HCT116 (cell line): ENCODE measurements at regions not wholly inside any gene's neighbourhood (a gene's known extent, or its start where the extent isn't known, plus 50 kb on each side); places are given as distances from the start of the nearest gene placed in this dataset.

ENCODE experiments used
- ATAC-seq: fragments of 200-7000 bp; cut with Tn5 transposase; 2 replicates; pipeline ENCODE4 v1.9.1; 2020; ENCODE audit warnings: mild to moderate bottlenecking, moderate library complexity
- BruUV-seq: library from RNA; stranded (reverse); fragments of 400-500 nt; replicated peaks from 2 replicates; lab custom pipeline; 2021; lab: Mats Ljungman, UMichigan
- CTCF ChIA-PET: fragments of 300-600 bp; sonication (Branson Sonifier 250); formaldehyde crosslinking; loops from one replicate; lab custom pipeline; 2021; ENCODE audit warnings: antibody characterized with exemption; lab: Charles Lee
- POLR2A ChIA-PET: fragments of 300-600, 350-600 bp; sonication (Branson Sonifier 250); formaldehyde crosslinking; loops from one replicate; lab custom pipeline; 2021; ENCODE audit warnings: antibody characterized with exemption; lab: Charles Lee
- RAD21 ChIA-PET, 2 experiments: fragments of 300-600 bp; sonication (Branson Sonifier 250); formaldehyde crosslinking; loops; one replicate each; lab custom pipeline; 2023; ENCODE audit warnings: low total read pairs in 2 of 2; ENCODE audit not compliant: uncharacterized antibody in 2 of 2, unreplicated experiment in 2 of 2, low non-redundant PET in 1 of 2; lab: Charles Lee
- DNase-seq: peaks from one replicate; pipeline ENCODE4 v3.0.0-alpha.2; 2010; ENCODE audit warnings: low read depth, low spot score
- H2AFZ ChIP-seq: fragments of 200-600 bp; shearing (Covaris generic), sonication (generic); 2 replicates; pipeline ENCODE4 v1.6.1; 2017; ENCODE audit warnings: low read depth, mixed run types, mixed read lengths, antibody characterized with exemption, low read length; ENCODE audit not compliant: poor library complexity, severe bottlenecking
- H3K27ac ChIP-seq: 2 replicates; pipeline ENCODE4 v1.5.1; 2012; ENCODE audit warnings: low read depth, low read length
- H3K27me3 ChIP-seq: fragments of 200-600 bp; sonication (generic); 2 replicates; pipeline ENCODE4 v1.6.1; 2016; ENCODE audit warnings: mixed run types, low read length, mixed read lengths; ENCODE audit not compliant: insufficient read depth
- H3K36me3 ChIP-seq, 2 experiments: fragments of 200-500 bp in 1 of 2; fragments of 200-600 bp in 1 of 2; sonication (Bioruptor generic) in 1 of 2; sonication (generic) in 1 of 2; 2 replicates each; pipeline versions ENCODE4 v1.5.1 to v1.6.1; 2014 to 2016; ENCODE audit warnings: low read length in 2 of 2, inconsistent platforms in 1 of 2, mixed read lengths in 1 of 2, mixed run types in 1 of 2; ENCODE audit not compliant: insufficient read depth in 2 of 2, control insufficient read depth in 1 of 2
- H3K4me1 ChIP-seq, 2 experiments: fragments of 200-600 bp in 1 of 2; sonication (generic) in 1 of 2; 2 replicates each; pipeline versions ENCODE4 v1.5.1 to v1.6.1; 2012 to 2017; ENCODE audit warnings: low read length in 2 of 2, inconsistent platforms in 1 of 2, mild to moderate bottlenecking in 1 of 2, mixed read lengths in 1 of 2, mixed run types in 1 of 2, moderate library complexity in 1 of 2; ENCODE audit not compliant: insufficient read depth in 2 of 2, control insufficient read depth in 1 of 2
- H3K4me2 ChIP-seq: fragments of 200-600 bp; sonication (generic); 2 replicates; pipeline ENCODE4 v1.6.1; 2017; ENCODE audit warnings: mixed run types, low read length, mixed read lengths
- H3K4me3 ChIP-seq, 2 experiments: fragments of 200-600 bp in 1 of 2; sonication (generic) in 1 of 2; replicated peaks in 1 of 2; 2 replicates each; pipeline ENCODE4 v1.5.1; 2011 to 2016; ENCODE audit warnings: low read length in 2 of 2, control low read depth in 1 of 2, low read depth in 1 of 2, mild to moderate bottlenecking in 1 of 2, mixed read lengths in 1 of 2, mixed run types in 1 of 2
- H3K79me2 ChIP-seq: fragments of 200-600 bp; sonication (generic); 2 replicates; pipeline ENCODE4 v1.6.1; 2017; ENCODE audit warnings: mild to moderate bottlenecking, mixed run types, low read length, moderate library complexity, mixed read lengths; ENCODE audit not compliant: insufficient read depth
- H3K9ac ChIP-seq: fragments of 200-600 bp; sonication (generic); 2 replicates; pipeline ENCODE4 v1.6.1; 2016; ENCODE audit warnings: low read length, mixed read lengths
- H3K9me2 ChIP-seq: fragments of 200-600 bp; sonication (generic), shearing (Covaris generic); 2 replicates; pipeline ENCODE4 v1.6.1; 2017; ENCODE audit warnings: mixed run types, mild to moderate bottlenecking, moderate library complexity; ENCODE audit not compliant: insufficient read depth
- H3K9me3 ChIP-seq, 2 experiments: fragments of 200-500 bp in 1 of 2; fragments of 200-600 bp in 1 of 2; sonication (Bioruptor generic) in 1 of 2; sonication (generic) in 1 of 2; 2 replicates each; pipeline ENCODE4 v1.6.1; 2014 to 2017; ENCODE audit warnings: low read length in 2 of 2, mixed read lengths in 2 of 2, inconsistent platforms in 1 of 2, low read depth in 1 of 2, mild to moderate bottlenecking in 1 of 2, mixed run types in 1 of 2, moderate library complexity in 1 of 2; ENCODE audit not compliant: control insufficient read depth in 1 of 2, insufficient read depth in 1 of 2
- H4K20me1 ChIP-seq: fragments of 200-600 bp; sonication (generic), shearing (Covaris generic); 2 replicates; pipeline ENCODE4 v1.6.1; 2017; ENCODE audit warnings: mixed run types, mild to moderate bottlenecking, moderate library complexity; ENCODE audit not compliant: insufficient read depth
- ELF1 ChIP-seq: IDR thresholded peaks from 2 replicates; pipeline ENCODE4 v1.6.1; 2012; ENCODE audit warnings: low read depth, borderline replicate concordance
- EZH2phosphoT487 ChIP-seq: fragments of 200-600 bp; IDR thresholded peaks from 2 replicates; pipeline ENCODE4 v1.6.1; 2018; ENCODE audit warnings: antibody characterized with exemption, borderline replicate concordance
- JUND ChIP-seq: IDR thresholded peaks from 2 replicates; pipeline ENCODE4 v1.6.1; 2012
- POLR2AphosphoS5 ChIP-seq: IDR thresholded peaks from 2 replicates; pipeline ENCODE4 v1.6.1; 2011; ENCODE audit warnings: mild to moderate bottlenecking, low read depth, low read length, moderate library complexity
- SIN3A ChIP-seq: IDR thresholded peaks from 2 replicates; pipeline ENCODE4 v1.6.1; 2012; ENCODE audit warnings: low read depth
- SP1 ChIP-seq: IDR thresholded peaks from 2 replicates; pipeline ENCODE4 v1.6.1; 2012; ENCODE audit warnings: low read depth
- TCF7L2 ChIP-seq: IDR thresholded peaks from 2 replicates; pipeline ENCODE4 v1.7.0; 2011; ENCODE audit warnings: borderline replicate concordance, inconsistent platforms; ENCODE audit not compliant: insufficient read depth, insufficient read length; ENCODE audit errors: extremely low read depth
- ZNF274 ChIP-seq: fragments of 200-500 bp; sonication (Bioruptor generic); IDR thresholded peaks from 2 replicates; pipeline ENCODE4 v1.6.1; 2014; ENCODE audit warnings: mild to moderate bottlenecking, low read depth, low read length, inconsistent platforms
- intact Hi-C: fragments of 100-400 bp; cut with micrococcal nuclease; formaldehyde crosslinking; loops from 2 replicates; pipeline ENCODE4 v1.10.0; 2022
- TF ChIP-seq, protein P1 (sequence below): IDR thresholded peaks from 2 replicates; pipeline ENCODE4 v1.6.1; 2012
- TF ChIP-seq, protein P2 (sequence below): IDR thresholded peaks from 2 replicates; pipeline ENCODE4 v1.6.1; 2011; ENCODE audit warnings: mild to moderate bottlenecking, low read length, moderate library complexity; ENCODE audit not compliant: insufficient replicate concordance; ENCODE audit errors: extremely low read depth
- TF ChIP-seq, protein P3 (sequence below): IDR thresholded peaks from 2 replicates; pipeline ENCODE4 v1.6.1; 2012; ENCODE audit warnings: low read depth

DNA sequence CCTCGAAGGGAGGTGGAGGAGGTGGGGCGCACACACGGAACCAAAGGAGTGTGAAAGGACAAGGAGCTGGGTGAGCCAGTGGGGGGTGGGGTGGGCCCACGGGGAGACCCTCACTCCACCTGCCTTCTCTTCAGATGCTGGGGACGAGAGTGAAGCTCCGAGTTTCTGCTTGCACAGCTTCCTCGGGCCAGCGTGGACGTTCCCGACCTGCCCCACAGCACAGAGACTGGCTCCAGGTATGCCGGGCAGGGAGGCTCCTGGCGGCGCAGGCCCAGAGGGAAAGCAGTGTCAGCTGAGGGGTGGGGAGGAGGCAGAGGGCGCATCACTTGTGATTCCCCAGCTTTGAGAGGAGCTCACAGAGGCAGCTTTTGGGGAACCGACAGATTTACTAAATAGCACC, 98.5 kb upstream of the RPS6KA2 start:
- CTCF ChIA-PET: no interaction called here

More for the DNA sequence above, 98.5 kb upstream of the RPS6KA2 start:
- POLR2A ChIA-PET: no interaction called here
- ATAC-seq (no peak), DNase-seq (no peak)
- H3K36me3 ChIP-seq: no peaks in the 10 kb centered on the region
- no peaks in the 10 kb centered on the region for H3K9me3 ChIP-seq
- H3K27me3 ChIP-seq: no peaks in the 10 kb centered on the region
- TF ChIP-seq JUND (no peak), ZNF274 (no peak), TCF7L2 (no peak), POLR2AphosphoS5 (no peak), SIN3A (no peak), ELF1 (no peak), SP1 (no peak), EZH2phosphoT487 (no peak)
- TF ChIP-seq, protein P1, sequence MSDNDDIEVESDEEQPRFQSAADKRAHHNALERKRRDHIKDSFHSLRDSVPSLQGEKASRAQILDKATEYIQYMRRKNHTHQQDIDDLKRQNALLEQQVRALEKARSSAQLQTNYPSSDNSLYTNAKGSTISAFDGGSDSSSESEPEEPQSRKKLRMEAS: no peak
- TF ChIP-seq, protein P2, sequence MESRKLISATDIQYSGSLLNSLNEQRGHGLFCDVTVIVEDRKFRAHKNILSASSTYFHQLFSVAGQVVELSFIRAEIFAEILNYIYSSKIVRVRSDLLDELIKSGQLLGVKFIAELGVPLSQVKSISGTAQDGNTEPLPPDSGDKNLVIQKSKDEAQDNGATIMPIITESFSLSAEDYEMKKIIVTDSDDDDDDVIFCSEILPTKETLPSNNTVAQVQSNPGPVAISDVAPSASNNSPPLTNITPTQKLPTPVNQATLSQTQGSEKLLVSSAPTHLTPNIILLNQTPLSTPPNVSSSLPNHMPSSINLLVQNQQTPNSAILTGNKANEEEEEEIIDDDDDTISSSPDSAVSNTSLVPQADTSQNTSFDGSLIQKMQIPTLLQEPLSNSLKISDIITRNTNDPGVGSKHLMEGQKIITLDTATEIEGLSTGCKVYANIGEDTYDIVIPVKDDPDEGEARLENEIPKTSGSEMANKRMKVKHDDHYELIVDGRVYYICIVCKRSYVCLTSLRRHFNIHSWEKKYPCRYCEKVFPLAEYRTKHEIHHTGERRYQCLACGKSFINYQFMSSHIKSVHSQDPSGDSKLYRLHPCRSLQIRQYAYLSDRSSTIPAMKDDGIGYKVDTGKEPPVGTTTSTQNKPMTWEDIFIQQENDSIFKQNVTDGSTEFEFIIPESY: no peak
- TF ChIP-seq, protein P3, sequence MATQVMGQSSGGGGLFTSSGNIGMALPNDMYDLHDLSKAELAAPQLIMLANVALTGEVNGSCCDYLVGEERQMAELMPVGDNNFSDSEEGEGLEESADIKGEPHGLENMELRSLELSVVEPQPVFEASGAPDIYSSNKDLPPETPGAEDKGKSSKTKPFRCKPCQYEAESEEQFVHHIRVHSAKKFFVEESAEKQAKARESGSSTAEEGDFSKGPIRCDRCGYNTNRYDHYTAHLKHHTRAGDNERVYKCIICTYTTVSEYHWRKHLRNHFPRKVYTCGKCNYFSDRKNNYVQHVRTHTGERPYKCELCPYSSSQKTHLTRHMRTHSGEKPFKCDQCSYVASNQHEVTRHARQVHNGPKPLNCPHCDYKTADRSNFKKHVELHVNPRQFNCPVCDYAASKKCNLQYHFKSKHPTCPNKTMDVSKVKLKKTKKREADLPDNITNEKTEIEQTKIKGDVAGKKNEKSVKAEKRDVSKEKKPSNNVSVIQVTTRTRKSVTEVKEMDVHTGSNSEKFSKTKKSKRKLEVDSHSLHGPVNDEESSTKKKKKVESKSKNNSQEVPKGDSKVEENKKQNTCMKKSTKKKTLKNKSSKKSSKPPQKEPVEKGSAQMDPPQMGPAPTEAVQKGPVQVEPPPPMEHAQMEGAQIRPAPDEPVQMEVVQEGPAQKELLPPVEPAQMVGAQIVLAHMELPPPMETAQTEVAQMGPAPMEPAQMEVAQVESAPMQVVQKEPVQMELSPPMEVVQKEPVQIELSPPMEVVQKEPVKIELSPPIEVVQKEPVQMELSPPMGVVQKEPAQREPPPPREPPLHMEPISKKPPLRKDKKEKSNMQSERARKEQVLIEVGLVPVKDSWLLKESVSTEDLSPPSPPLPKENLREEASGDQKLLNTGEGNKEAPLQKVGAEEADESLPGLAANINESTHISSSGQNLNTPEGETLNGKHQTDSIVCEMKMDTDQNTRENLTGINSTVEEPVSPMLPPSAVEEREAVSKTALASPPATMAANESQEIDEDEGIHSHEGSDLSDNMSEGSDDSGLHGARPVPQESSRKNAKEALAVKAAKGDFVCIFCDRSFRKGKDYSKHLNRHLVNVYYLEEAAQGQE: no peak
- H3K27ac ChIP-seq: no peak overlapping the region
- no peak overlapping the region for H3K4me2 ChIP-seq
- no TSS peak for BruUV-seq
- H4K20me1 ChIP-seq: no peaks in the 10 kb centered on the region
- H3K4me1 ChIP-seq: peaks cover 0 to 16% of the 10 kb centered on the region in 2 experiments; a peak in 1 of 4 replicates
- no peak overlapping the region for H2AFZ ChIP-seq
- no peak overlapping the region for H3K4me3 ChIP-seq
- H3K79me2 ChIP-seq: no peaks in the 10 kb centered on the region
- H3K9ac ChIP-seq: no peak overlapping the region
- intact Hi-C loops: no loop called here
- H3K9me2 ChIP-seq: no peaks in the 10 kb centered on the region
- RAD21 ChIA-PET: no interaction called here
